Gastrocnemius medialis (tissue), 4 donors: ENCODE measurements at regions not wholly inside any gene's neighbourhood (a gene's known extent, or its start where the extent isn't known, plus 50 kb on each side); places are given as distances from the start of the nearest gene placed in this dataset.
"Not testable (repeated sequence)": the region's sequence is repeated elsewhere in the genome, so short reads cannot be mapped to it uniquely, and the experiment has no call there.

Experiments used
- ATAC-seq, 2 donors: fragments of 150-250 bp; one replicate each; pipeline ENCODE4 v1.9.1; 2016
- DNase-seq, 2 donors: peaks; one replicate each; pipeline ENCODE4 v3.0.0-alpha.2; 2019
- H3K27ac ChIP-seq, 4 donors: fragments of 200-600 bp; sonication (generic); 1 replicate in 1 of 4; 2 replicates in 3 of 4; pipeline ENCODE4 v1.5.1; 2016 to 2018; ENCODE audit warnings: mild to moderate bottlenecking in 2 of 4, moderate library complexity in 1 of 4
- H3K27me3 ChIP-seq, 3 donors: fragments of 200-600 bp; sonication (generic) in 2 of 3; 1 replicate in 1 of 3; 2 replicates in 2 of 3; pipeline versions ENCODE4 v1.5.1 to v1.6.0; 2016 to 2019; ENCODE audit warnings: mild to moderate bottlenecking in 1 of 3, moderate library complexity in 1 of 3
- H3K36me3 ChIP-seq, 2 donors: fragments of 200-600 bp; sonication (generic) in 1 of 2; one replicate each; pipeline ENCODE4 v1.5.1; 2017 to 2018
- H3K4me1 ChIP-seq, 2 donors: fragments of 200-600 bp; sonication (generic) in 1 of 2; one replicate each; pipeline ENCODE4 v1.5.1; 2016 to 2017; ENCODE audit warnings: mild to moderate bottlenecking in 2 of 2
- H3K4me3 ChIP-seq, 4 donors: fragments of 200-600 bp; sonication (generic) in 3 of 4; 1 replicate in 1 of 4; 2 replicates in 3 of 4; pipeline ENCODE4 v1.5.1; 2016 to 2019; ENCODE audit warnings: mild to moderate bottlenecking in 2 of 4
- H3K9me3 ChIP-seq, 3 donors: fragments of 200-600 bp; sonication (generic) in 2 of 3; 1 replicate in 1 of 3; 2 replicates in 2 of 3; pipeline ENCODE4 v1.5.1; 2016 to 2019
- CTCF ChIP-seq, 5 experiments: fragments of 450-650 bp in 3 of 5; fragments of 200-600 bp in 2 of 5; sonication (generic) in 2 of 5; IDR thresholded peaks in 4 of 5; conservative IDR thresholded peaks in 1 of 5; 1 replicate in 4 of 5; 2 replicates in 1 of 5; pipeline ENCODE4 v1.5.1; 2016 to 2019; ENCODE audit warnings: antibody characterized with exemption in 5 of 5, mild to moderate bottlenecking in 3 of 5, moderate library complexity in 3 of 5
- POLR2A ChIP-seq, 2 donors: fragments of 450-650 bp; IDR thresholded peaks; one replicate each; pipeline ENCODE4 v1.6.1; 2017; ENCODE audit warnings: antibody characterized with exemption in 2 of 2, mild to moderate bottlenecking in 2 of 2, moderate library complexity in 2 of 2
- in situ Hi-C, 4 donors: fragments of 200-750 bp; cut with MboI; loops; one replicate each; pipeline versions ENCODE4 v1.15.0 to v1.8.0; 2017; ENCODE audit warnings: low sequenced_read_pairs in 4 of 4
- intact Hi-C: fragments of 100-400 bp; cut with DNase I; formaldehyde crosslinking; loops from one replicate; pipeline ENCODE4 v1.15.1; 2023; ENCODE audit warnings: low total_unique reads

- H3K4me3 ChIP-seq, result no peak overlapping the region
- TF ChIP-seq CTCF (IDR thresholded peaks at IDR 0.05 in 4 of 5, conservative IDR thresholded peaks at IDR 0.05 in 1 of 5), result no peak
- TF ChIP-seq POLR2A (IDR thresholded peaks at IDR 0.05), result no peak
- H3K27me3 ChIP-seq, result no peaks in the 10 kb centered on the region
- intact Hi-C loops (no loop called here), in situ Hi-C loops (no loop called here)
- H3K9me3 ChIP-seq, result no peaks in the 10 kb centered on the region
- no peaks in the 10 kb centered on the region for H3K36me3 ChIP-seq
- no peak for ATAC-seq
- no peak for DNase-seq
- H3K27ac ChIP-seq, result no peak overlapping the region
- H3K4me1 ChIP-seq, result no peaks in the 10 kb centered on the region
Observed at GRCh38 chr13:19123502-19123901, 58.1 kb downstream of the TUBA3C start.

- no peak for DNase-seq
- no peak for ATAC-seq
- in situ Hi-C loops, result no loop called here
Observed at GRCh38 chr13:19117913-19118739, 63.5 kb downstream of the TUBA3C start.

GRCh38 chr13:19109225-19109624 is 72.4 kb downstream of the TUBA3C start:
- H3K4me3 ChIP-seq, H3K36me3 ChIP-seq, ATAC-seq, H3K9me3 ChIP-seq, DNase-seq, H3K4me1 ChIP-seq, H3K27ac ChIP-seq, H3K27me3 ChIP-seq, in situ Hi-C loops, intact Hi-C loops: not testable (repeated sequence)

More at GRCh38 chr13:19117913-19118739, 63.5 kb downstream of the TUBA3C start:
- Histone ChIP-seq H3K36me3 (no peaks in the 10 kb centered on the region), H3K4me3 (no peak overlapping the region), H3K4me1 (no peaks in the 10 kb centered on the region), H3K27me3 (no peaks in the 10 kb centered on the region), H3K9me3 (no peaks in the 10 kb centered on the region), H3K27ac (no peak overlapping the region)
- intact Hi-C loops, result no loop called here
- TF ChIP-seq CTCF (IDR thresholded peaks at IDR 0.05 in 4 of 5, conservative IDR thresholded peaks at IDR 0.05 in 1 of 5), result no peak

- H3K36me3 ChIP-seq, result no peaks in the 10 kb centered on the region
- ATAC-seq, result no peak
Observed at GRCh38 chr13:19103140-19103539, 78.5 kb downstream of the TUBA3C start.

GRCh38 chr13:19093369-19093768 is 88.3 kb downstream of the TUBA3C start:
- intact Hi-C loops (no loop called here), in situ Hi-C loops (no loop called here)
- no peaks in the 10 kb centered on the region for H3K9me3 ChIP-seq
- DNase-seq, result no peak
- no peaks in the 10 kb centered on the region for H3K4me1 ChIP-seq
- no peaks in the 10 kb centered on the region for H3K27me3 ChIP-seq
- TF ChIP-seq POLR2A (IDR thresholded peaks at IDR 0.05) (no peak), CTCF (IDR thresholded peaks at IDR 0.05 in 4 of 5, conservative IDR thresholded peaks at IDR 0.05 in 1 of 5) (no peak)
- ATAC-seq, result peak in 1 of 2 donors; percentile 62
- H3K4me3 ChIP-seq, result no peak overlapping the region
- no peak overlapping the region for H3K27ac ChIP-seq
- no peaks in the 10 kb centered on the region for H3K36me3 ChIP-seq

More at GRCh38 chr13:19103140-19103539, 78.5 kb downstream of the TUBA3C start:
- in situ Hi-C loops, result no loop called here
- TF ChIP-seq CTCF (IDR thresholded peaks at IDR 0.05 in 4 of 5, conservative IDR thresholded peaks at IDR 0.05 in 1 of 5) (no peak), POLR2A (IDR thresholded peaks at IDR 0.05) (no peak)
- DNase-seq, result no peak
- Histone ChIP-seq H3K4me3 (no peak overlapping the region), H3K27ac (no peak overlapping the region), H3K9me3 (no peaks in the 10 kb centered on the region), H3K4me1 (no peaks in the 10 kb centered on the region), H3K27me3 (no peaks in the 10 kb centered on the region)
- intact Hi-C loops, result no loop called here
